GM12878 (cell line): ENCODE measurements at regions not wholly inside any gene's neighbourhood (a gene's known extent, or its start where the extent isn't known, plus 50 kb on each side); places are given as distances from the start of the nearest gene placed in this dataset.

ENCODE experiments used
- ATF3 ChIP-seq: IDR thresholded peaks from 2 replicates; pipeline ENCODE4 v1.6.1; 2011; ENCODE audit warnings: low read depth, mild to moderate bottlenecking, low read length, moderate library complexity, borderline replicate concordance; ENCODE audit errors: extremely low read depth
- BACH1 ChIP-seq: fragments of 450-650 bp; IDR thresholded peaks from 2 replicates; pipeline ENCODE4 v1.6.1; 2017; ENCODE audit warnings: mild to moderate bottlenecking, borderline replicate concordance
- CTCF ChIP-seq, 3 experiments: IDR thresholded peaks in 2 of 3; conservative IDR thresholded peaks in 1 of 3; 2 replicates each; pipeline ENCODE4 v1.5.1; 2011; ENCODE audit warnings: low read depth in 3 of 3, low read length in 3 of 3, mild to moderate bottlenecking in 3 of 3, control low read depth in 2 of 3, moderate library complexity in 2 of 3, inconsistent platforms in 1 of 3, mixed read lengths in 1 of 3; ENCODE audit not compliant: control insufficient read depth in 2 of 3, insufficient read depth in 1 of 3; ENCODE audit errors: extremely low read depth in 1 of 3
- DPF2 ChIP-seq: fragments of 450-650 bp; IDR thresholded peaks from 2 replicates; pipeline ENCODE4 v1.6.1; 2017; ENCODE audit warnings: mild to moderate bottlenecking
- GATAD2B ChIP-seq: fragments of 450-650 bp; conservative IDR thresholded peaks from 2 replicates; pipeline ENCODE4 v1.6.1; 2017; ENCODE audit warnings: low read depth, mild to moderate bottlenecking, moderate library complexity
- HDAC2 ChIP-seq: fragments of 200-600 bp; sonication (generic); IDR thresholded peaks from 2 replicates; pipeline ENCODE4 v1.6.1; 2017
- NRF1 ChIP-seq: conservative IDR thresholded peaks from 2 replicates; pipeline ENCODE4 v1.6.1; 2011; ENCODE audit warnings: mild to moderate bottlenecking, low read depth, low read length, improper control_type of control experiment
- POLR2A ChIP-seq: IDR thresholded peaks from 2 replicates; pipeline ENCODE4 v1.6.1; 2011; ENCODE audit warnings: low read depth, mild to moderate bottlenecking, low read length
- TBL1XR1 ChIP-seq: IDR thresholded peaks from 2 replicates; pipeline ENCODE4 v1.6.1; 2012; ENCODE audit warnings: low read depth, low read length, improper control_type of control experiment
- ZNF24 ChIP-seq: fragments of 450-650 bp; IDR thresholded peaks from 2 replicates; pipeline ENCODE4 v1.6.1; 2017; ENCODE audit warnings: antibody characterized with exemption, mild to moderate bottlenecking

- TF ChIP-seq GATAD2B = no peak
- TF ChIP-seq POLR2A = no peak
- TF ChIP-seq DPF2 = no peak
- no peak for TF ChIP-seq CTCF (IDR thresholded peaks at IDR 0.05 in 2 of 3, conservative IDR thresholded peaks at IDR 0.05 in 1 of 3; ENCODE audit: control insufficient read depth in 2 of 3, extremely low read depth in 1 of 3, insufficient read depth in 1 of 3, low read depth in 3 of 3, low read length in 3 of 3)
- TF ChIP-seq TBL1XR1 = no peak
- no peak for TF ChIP-seq BACH1
- no peak for TF ChIP-seq ATF3
- no peak for TF ChIP-seq NRF1
- TF ChIP-seq HDAC2 = no peak
- TF ChIP-seq ZNF24 = no peak
Observed at GRCh38 chr3:31416980-31417379, 115.7 kb upstream of the STT3B start.
